ENCODE measurements at regions not wholly inside any gene's neighbourhood (a gene's known extent, or its start where the extent isn't known, plus 50 kb on each side); places are given as distances from the start of the nearest gene placed in this dataset.

DNA sequence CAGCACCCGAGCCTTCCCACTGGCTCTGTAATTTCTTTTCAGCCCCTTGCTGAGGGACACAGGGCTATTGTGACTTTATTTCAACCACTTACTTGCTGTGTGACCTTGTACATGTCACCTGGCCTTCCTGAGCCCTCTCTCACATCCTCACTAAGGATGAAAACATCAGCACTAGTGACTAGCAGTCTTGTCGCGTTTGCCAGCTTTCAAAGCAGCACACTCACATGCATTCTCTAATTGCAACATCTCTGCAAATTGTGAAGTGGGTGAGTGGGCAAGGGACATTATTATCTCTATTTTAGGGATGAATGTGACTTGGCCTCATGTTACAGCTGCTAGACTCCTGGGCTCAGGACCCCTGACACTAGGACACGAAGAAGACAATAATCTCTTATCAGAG is 144.5 kb downstream of the SEC61B start:
- DNase-seq = no peak

DNA sequence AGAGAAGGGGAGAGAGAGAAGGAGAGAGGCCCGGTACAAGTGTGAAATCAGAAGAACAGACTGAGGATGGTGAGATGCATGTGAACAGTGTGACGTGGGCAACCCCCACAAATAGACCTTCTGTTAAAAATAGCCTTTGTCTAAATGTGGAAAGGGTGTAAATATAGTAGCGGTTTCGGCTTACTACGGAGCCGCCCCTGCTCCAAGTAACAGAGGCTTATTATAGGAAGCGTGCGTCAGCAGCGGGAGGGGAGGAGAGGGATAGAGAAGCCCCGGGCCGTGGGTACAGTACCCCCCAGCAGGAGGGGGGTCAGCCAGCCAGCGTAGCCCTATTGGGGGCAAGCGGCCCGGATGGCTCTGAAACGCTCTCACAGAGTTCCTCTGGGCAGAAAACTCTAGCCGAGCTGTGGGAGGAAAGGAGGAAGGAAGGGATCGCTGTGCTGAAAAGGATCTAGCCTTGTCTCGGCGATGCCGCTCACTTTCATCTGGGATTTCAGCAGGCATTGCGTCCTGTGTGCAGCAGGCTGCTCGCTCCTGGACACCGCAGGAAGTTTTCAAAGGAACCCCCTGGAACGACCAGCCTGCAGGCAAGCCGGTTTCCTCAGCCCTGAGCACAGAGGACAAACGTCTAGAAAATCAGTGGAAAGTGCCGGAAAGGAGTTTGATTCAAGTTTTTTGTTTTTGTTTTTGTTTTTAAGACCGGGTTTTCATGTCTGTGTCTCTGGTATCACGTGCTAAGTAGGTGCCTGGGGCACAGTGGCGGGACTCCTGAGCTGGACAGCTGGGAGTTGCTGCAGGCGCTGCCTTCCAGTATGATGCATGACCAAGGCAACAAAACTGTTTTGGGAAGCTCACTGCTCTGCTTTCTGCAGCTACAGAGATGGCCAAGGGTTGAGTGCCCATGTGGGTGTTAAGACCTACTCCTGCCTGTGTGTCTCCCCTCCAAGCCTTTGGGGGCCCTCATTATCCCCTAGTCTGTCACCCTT is 146.6 kb downstream of the SEC61B start:
- DNase-seq = peak; percentile 78

DNA sequence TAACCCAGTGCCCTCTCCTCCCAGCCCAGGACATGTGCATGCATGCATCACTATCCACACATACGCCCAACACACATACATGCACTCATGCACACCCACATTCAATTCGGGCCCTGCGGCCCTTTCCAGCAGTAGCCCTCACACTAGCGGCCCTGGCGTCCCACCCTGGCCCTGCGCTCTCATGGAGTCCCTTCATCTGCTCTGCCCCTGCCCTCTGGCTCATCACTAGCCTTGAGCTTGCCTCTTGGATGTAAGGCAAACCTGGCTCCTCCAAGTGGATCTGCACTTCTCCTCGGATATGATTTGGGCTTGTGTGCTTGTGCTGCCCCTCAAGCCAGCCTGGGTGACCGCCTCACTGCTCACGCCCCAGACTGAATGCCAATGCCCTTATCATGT is 147.2 kb downstream of the SEC61B start:
- no peak for DNase-seq

DNA sequence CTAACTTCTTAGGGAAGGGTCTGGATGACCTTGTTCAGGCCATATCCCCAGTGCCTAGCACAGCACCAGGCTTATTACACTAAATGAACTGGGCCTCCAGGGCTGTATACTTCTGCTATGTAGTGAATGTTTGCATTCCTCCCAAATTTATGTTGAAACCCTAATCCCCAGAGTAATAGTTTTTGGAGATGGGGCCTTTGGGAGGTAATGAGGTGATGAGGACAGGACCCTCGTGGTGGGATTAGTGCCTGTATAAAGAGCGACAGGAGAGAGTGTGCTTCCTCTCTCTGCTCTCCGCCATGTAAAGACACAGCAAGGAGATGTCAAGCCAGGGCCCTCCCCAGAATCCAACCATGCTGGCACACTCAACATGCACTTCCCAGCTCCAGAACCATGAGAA is 148.3 kb downstream of the SEC61B start:
- no peak for DNase-seq

DNA sequence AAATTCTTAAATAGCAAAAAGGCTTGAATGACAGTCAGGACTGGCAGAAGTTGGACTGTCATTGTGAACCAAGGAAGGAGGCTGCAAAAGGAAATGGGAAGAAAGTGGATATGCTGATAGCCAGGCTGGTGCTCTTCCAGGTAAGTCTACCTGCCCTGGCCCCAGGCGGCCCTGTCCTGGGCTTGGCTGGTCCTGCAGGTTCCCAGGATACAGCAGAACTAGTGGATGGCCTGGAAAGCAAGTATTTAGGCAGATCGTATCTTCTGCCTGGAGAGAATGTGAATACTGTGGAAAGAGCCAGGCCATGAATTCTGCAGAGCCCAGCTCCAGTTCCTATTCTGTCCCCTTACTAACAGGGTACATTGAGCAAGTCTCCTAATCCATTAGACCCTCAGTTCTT is 149.3 kb downstream of the SEC61B start:
- no peak for DNase-seq

DNA sequence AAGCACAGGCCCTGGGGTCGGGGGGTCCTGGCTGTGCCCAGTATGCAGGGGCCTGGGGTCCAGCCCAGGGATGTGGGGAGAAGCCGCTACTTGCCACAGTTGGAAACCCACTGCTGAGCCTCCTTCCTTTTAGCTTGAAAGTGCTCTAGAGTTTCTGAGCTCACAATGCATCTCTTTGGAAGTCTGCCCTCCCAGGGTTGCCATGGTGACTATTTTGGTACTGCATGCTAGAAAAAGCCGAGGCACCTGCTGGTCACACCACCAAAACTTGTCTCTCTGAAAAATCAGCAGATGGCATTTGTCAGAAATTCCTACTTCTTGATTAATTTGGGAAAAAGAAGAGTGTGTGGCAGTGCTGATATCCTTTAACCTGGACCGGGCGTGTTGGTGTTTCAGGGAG is 151.8 kb downstream of the SEC61B start:
- DNase-seq = no peak

DNA sequence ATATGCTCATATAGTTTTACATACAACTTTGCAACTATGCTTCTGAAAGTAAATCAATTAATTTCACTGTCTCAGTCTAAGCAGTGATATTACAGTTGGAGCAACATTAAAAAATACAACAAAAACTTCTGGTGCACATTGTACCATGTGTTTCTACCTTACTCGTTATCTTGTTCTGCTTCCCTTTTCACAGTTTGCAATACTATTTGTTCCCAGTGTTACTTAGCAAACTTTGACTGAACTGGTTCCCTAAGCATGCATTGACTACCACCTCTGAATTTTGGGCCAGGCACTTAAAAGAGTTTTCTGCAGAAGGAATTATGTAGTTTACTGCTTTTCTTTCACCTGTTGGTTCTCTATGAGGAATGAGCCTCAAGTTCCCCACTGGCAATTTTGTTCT is 152.7 kb downstream of the SEC61B start:
- no peak for DNase-seq

DNA sequence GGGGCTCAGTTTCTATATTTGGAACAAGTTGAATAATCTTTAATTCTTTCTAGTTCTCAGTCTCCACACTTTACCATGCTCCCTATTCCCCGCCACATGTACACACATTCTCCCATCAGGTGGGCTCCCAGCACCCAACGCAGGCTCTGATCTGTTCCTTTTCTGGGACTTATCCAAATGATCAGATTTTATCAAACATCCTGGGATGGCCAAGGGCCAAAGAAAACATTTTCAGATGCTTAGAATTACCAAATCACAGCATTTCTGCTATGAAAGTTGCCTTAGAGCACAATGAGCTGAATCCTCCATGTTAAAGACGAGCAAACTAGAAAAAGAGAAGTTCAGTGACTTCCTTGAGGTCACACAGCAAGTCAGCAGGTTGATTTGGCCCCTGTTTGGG is 153.4 kb downstream of the SEC61B start:
- DNase-seq = no peak

DNA sequence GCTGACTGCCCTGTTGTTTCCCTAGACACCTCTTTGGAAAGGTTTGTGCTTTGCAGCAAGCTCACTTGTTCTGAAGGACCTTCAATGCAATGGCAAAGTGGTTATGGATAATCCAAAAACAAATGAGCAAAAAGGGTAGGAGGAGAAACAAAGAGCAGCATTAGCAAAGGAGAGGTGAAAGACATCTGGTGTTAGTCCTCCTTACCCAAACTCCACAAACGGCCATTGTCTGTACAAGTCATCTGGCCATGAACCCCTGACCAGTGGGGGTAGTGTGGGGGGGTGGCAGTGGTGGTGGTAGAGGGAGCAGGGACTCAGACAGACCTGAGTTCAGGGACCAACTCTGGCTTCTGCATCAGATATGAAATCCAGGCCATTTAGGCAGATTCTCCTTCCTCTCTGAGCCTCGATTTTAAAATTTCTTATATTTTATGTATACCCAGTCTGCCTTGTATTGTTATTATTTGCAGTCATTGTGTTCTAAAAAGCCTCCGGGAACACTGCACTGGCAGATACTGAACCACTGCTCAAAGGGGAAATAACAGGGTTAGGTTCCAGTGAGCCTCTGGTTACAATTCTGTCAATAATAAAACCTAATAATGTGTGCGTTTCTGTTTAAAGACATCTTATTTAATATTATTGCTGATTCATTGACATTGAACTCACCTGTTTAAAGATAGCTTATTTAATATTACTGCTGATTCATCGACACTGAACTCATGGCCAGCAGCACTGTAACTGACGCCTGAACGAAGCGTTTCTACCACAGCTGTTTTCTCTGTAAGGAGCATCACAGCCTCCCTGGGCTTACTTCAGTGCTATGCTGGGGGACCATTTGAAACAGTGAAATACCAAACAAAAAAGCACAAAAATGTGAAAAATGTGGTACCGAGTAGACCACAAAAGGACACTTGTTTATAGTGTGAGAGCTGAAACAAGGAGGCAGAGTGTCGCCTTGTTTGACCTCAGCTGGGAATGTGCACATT is 156.0 kb downstream of the SEC61B start:
- DNase-seq = no peak

DNA sequence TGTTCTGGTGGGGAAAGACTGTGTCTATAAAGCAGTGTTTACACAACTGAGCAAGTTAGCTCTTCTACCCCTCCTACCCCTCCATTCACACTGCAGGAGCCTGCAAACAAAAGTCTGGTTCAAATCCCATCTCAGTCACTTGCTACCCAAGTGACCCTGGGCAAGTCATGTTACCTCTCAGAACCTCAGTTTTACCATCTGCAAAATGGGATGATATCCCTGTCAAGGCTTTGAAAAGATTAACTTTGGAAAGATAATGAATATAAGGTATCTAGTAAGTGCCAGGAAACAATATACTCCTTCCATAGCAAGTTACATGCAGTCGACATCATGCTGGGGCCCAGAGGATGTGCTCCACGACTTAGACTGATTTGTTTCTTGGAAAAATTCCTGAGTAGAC is 161.5 kb downstream of the SEC61B start:
- DNase-seq = no peak

DNA sequence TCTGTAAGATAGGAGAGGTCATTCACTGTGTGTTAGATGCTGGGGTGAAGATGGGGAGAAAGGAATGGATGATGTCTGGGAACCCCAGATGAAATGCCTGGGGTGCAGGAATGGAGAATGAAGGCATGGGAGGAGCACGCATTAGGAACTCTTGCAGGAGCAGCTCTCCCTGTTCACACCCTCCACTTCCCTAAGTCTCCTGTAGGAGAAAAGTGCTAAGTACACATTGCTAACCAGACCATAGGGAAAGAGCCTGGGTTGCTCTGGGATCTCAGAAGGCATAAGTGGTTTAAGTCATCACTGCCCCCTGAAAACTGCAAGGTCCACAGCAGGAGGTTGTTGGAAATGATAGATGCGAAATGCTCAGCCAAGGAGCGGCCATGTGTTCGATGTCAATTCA is 163.1 kb downstream of the SEC61B start:
- peak; percentile 33 for DNase-seq

DNA sequence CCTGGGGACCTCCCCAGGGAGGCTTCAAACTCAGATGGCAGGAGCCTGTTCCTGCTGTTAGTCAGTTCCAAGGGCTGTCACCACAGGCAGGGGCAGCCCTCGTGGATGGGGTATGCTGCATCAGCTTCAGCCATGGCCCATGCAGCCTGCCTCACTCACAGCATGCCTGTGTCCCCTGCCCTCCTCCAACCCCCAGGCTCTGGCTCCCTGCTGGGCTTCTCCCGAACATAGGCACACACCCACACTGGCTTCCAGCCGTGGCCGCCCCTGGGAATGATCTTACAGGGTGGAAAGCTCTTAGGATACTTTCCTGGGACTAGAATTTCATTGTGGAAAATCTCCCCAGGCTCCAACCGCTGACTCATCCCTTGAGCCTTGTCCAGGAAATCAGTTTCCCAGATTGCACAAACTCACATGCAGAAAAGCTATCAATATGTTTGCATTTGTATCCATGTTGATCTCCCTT is 163.8 kb downstream of the SEC61B start:
- no peak for DNase-seq

DNA sequence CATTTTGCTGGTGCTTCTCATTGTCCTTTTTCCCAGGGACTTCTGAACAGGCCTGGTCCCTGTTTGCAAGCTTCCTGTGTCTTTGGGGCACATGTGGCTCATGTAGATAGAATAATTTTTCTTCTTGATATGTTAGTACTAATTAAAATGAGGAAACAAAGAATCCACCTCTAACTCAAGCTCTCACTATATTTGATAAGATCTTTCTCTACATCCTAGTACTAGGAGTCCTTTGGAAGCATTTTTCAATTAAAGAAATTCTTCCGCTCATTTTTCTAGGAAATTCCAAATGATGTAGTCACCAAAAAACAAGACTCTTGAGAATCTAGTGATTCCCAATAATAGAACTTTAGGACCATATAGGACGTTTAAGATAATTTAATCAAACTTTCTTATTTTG is 165.3 kb downstream of the SEC61B start:
- DNase-seq = no peak

DNA sequence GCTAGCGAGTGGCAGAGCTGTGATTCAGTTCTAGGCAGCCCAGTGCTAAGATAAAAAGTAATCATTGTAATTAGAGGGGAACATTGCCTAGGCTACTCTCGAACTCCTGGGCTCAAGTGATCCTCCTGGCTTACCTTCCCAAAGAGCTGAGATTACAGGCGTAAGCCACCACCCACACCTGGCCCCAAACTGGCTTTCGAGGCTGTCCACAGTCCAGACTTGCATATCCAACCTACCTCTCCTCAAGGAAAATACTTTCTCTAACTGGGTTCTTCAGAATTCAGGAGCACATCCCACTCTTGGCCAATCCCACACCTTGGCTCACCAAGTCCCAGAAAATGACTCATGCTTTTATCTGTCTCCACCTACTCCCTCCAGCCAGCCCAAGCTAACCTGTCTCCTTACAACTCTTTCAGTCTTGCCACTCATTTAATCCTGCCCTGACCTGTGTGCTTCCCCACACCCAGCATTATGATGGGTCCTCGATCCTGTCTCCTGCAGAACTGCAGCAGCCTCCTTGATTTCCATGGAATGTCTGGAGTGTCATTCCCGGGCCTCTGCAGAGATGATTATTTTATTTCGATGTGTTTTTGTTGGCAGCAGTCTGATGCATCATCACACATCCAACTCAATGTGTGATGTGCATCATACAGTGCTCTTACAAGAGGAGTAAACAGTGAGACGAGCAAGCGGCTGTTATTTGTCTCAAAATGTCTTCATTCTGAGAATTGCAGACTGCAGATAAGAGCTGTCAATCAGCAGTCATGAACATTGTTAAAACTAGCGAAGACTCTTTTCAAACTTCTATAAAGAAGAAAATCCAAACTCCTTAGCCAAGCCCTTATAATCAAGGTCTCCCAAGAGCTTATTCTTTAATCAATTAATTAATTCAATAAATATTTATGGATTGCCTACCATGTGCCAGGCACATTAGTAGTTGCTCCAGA is 167.3 kb downstream of the SEC61B start:
- no peak for DNase-seq

DNA sequence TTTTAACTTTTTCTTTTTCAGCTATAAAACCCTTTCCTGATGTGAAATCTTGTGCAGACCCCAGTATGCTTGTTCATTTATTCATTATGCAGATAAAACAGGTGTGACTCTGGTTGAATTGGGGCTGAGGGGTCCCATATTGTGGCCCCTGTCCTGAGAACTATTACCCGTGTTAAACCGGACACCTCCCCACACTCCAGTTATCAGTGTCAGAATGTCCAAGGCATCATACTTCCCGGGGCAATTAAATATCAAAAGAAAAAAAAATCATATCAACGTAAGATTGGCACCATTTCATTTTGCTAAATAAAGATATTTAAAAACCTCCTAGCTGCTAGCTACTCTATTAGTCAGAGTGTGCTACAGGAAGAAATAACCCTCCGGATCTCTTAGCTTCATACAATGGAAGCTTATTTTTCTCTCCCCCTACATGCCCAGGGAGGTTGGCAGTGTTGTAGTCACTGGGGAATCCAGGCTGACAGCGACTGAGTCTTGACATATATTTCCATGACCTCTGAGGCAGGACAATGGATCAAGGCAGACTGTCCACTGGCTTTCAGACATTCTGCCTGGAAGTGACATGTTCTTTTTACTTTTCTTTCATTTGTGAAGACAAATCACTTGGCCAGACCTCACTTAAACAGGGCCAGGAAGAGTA is 170.0 kb downstream of the SEC61B start:
- DNase-seq = peak; percentile 17

DNA sequence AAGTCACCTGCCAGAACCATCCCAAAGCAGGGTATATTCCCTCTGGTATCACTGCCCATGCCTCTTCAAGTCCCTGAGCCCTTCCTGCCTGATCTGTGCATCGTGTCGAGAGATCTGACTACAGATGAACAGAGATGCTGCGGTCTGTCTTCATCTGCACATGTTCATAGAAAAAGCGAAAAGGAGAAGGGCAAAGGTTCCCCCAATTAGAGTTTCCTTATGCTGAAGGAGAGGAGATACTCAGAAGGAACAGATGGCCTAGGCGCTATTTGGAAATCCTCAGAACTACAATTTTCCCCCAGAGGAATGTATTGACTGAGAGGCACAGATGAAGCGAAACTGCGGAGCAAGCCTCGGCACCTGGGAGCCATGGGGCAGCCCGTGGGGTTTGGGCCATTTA is 170.9 kb downstream of the SEC61B start:
- DNase-seq = no peak

DNA sequence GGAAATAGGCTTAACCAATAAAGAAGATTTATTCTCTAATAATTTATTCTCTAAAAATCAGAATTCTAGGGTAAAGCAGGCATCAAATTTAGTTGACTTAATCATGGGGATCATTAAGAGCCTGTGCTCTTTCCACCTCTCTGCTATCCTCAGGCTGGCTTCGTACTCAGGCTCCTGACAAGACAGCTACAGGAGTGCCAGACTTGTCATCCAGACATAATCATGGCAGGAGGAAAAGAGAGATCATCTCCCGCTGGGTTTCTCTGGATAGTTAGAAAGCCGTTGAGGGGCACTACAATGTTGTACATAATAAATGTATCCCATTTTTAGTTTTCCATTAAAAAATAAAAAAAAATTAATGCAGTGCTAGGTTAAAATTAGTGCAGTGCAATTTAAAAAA is 171.9 kb downstream of the SEC61B start:
- DNase-seq = no peak

DNA sequence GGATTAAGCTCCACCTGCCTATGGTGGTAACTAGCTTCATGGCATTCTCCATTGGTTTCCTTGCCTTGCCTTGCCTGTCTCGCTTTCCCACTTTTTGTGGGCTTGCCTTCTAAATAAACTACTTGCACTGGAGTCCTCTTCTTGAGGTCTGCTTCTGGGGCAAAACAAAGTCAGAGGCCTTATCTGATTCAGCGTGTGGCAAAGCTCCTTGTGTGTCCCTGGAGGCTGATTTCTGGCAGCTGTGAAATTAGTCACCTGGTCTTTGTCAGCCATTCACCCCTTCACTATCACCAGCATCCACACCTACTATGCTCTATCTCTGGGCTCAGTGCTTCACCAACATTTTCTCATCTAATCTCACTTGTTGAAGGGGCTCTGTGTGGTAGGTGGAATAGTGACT is 176.2 kb downstream of the SEC61B start:
- DNase-seq = no peak

DNA sequence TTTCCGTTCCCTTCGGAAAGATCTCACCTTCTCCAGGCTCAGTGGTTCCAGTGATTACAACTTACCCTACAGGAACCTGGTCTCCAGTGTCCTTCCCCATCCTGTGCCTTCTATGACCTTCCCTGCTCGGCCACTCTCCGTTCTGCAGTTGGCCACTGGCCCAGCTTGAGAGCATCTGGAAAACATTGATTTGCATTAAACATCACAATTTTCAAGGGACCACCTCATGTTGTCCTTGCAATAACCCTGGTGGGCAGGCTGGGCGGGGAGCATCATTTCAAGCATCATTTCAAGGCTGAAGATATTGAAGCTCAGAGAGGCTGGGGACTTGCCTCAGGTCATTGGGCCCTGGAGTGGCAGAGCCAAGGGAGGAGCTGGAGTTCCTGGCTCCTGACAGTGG is 177.4 kb downstream of the SEC61B start:
- no peak for DNase-seq

DNA sequence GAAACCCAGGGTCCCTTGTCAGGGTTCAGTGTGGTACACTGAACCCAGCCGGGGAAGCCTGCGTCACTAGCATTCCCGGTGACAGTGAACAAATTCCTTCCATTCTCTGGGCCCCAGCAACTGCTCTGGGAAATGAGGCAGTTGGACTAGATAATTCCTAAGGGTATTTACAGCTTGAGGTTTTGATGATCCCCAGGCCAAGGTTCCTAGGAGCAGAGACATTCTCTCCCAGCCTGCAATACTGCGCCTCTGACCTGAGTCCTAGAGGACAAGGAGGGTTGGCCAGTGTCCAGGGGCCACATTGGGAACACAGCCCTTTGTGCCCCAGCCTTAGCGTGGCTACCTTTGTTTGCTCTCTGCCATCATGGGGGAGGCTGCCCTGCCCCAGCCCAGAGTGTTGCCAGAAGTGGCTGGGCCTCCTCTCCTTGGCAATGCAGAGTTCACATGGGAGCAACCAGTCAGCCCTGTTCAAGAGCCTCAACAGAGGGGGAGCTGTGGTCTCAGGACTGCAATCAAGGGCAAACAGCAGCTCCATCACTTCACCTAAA is 178.2 kb downstream of the SEC61B start:
- no peak for DNase-seq

DNA sequence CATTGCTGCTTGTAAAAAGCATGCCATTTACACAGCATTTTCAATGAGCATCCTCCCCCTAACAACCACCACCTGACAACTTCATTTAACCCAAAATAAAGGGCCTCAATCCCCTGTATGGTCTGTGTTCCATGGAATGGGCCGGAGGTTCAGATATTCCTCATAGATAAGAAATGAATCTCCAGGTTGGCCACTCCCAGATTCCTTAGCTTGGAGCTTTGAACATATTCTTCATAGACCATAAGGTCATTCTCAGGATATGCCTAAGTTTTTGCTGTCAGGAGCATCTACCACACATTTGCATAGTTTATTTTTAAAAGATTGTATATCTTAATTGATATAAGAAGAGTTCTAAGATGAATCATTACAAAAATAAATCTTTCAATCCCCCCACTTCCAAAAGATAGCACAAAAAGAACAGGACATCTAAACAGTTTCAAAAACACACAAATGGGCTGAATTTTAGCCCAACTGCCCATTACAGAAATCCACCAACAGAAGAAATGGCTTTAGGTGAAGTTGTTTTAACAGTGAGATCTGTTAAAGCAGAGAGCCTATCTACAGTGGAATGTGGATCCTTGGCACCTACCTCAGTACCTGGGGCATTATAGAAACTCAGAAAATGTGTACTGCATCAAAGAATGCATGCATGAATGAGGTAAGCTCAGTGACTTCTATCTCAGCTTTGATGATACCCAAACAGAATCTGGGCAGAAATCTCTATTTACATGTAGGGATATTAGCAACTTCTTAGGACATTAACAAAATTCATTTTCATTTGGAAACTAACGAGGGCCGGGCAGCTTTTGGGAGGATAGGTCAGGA is 179.8 kb downstream of the SEC61B start:
- no peak for DNase-seq

Data from retina (tissue), 1 donor.